ENCODE measurements at regions not wholly inside any gene's neighbourhood (a gene's known extent, or its start where the extent isn't known, plus 50 kb on each side); places are given as distances from the start of the nearest gene placed in this dataset.
"Not testable (repeated sequence)": the region's sequence is repeated elsewhere in the genome, so short reads cannot be mapped to it uniquely, and the experiment has no call there.

DNA sequence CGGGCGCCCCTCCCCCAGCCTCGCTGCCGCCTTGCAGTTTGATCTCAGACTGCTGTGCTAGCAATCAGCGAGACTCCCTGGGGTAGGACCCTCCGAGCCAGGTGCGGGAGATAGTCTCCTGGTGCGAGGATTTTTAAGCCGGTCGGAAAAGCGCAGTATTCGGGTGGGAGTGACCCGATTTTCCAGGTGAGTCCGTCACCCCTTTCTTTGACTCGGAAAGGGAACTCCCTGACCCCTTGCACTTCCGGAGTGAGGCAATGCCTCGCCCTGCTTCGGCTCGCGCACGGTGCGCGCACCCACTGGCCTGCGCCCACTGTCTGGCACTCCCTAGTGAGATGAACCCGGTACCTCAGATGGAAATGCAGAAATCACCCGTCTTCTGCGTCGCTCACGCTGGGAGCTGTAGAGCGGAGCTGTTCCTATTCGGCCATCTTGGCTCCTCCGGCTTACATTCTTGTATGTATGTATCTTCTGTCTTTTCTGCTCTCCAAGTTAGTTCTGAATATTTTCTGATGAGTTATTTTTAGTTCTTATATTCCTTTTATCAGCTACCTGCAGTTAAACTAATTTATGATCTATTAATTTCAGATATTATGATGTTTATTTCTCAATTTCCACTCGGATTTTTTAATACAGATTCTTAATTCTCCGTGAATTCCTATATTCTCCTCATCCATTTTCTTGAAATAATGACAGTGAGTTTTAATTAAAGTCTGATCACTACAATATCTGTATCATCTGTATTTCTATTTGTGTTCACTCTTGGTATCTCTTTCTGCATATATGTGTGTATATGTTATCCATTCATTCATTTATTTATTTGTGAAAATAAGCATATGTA, 370.2 kb upstream of the GRM7 start:
- TF ChIP-seq, protein P1, sequence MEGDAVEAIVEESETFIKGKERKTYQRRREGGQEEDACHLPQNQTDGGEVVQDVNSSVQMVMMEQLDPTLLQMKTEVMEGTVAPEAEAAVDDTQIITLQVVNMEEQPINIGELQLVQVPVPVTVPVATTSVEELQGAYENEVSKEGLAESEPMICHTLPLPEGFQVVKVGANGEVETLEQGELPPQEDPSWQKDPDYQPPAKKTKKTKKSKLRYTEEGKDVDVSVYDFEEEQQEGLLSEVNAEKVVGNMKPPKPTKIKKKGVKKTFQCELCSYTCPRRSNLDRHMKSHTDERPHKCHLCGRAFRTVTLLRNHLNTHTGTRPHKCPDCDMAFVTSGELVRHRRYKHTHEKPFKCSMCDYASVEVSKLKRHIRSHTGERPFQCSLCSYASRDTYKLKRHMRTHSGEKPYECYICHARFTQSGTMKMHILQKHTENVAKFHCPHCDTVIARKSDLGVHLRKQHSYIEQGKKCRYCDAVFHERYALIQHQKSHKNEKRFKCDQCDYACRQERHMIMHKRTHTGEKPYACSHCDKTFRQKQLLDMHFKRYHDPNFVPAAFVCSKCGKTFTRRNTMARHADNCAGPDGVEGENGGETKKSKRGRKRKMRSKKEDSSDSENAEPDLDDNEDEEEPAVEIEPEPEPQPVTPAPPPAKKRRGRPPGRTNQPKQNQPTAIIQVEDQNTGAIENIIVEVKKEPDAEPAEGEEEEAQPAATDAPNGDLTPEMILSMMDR (IDR thresholded peaks at IDR 0.05): not testable (repeated sequence)
- not testable (repeated sequence) for TF ChIP-seq EP300 (IDR thresholded peaks at IDR 0.05)
